ENCODE measurements at regions not wholly inside any gene's neighbourhood (a gene's known extent, or its start where the extent isn't known, plus 50 kb on each side); places are given as distances from the start of the nearest gene placed in this dataset.

- TF ChIP-seq POLR2A (IDR thresholded peaks at IDR 0.05), result no peak
- TF ChIP-seq, protein P1, sequence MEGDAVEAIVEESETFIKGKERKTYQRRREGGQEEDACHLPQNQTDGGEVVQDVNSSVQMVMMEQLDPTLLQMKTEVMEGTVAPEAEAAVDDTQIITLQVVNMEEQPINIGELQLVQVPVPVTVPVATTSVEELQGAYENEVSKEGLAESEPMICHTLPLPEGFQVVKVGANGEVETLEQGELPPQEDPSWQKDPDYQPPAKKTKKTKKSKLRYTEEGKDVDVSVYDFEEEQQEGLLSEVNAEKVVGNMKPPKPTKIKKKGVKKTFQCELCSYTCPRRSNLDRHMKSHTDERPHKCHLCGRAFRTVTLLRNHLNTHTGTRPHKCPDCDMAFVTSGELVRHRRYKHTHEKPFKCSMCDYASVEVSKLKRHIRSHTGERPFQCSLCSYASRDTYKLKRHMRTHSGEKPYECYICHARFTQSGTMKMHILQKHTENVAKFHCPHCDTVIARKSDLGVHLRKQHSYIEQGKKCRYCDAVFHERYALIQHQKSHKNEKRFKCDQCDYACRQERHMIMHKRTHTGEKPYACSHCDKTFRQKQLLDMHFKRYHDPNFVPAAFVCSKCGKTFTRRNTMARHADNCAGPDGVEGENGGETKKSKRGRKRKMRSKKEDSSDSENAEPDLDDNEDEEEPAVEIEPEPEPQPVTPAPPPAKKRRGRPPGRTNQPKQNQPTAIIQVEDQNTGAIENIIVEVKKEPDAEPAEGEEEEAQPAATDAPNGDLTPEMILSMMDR (IDR thresholded peaks at IDR 0.05), result no peak
Observed at GRCh38 chr18:40367576-40367975, 1587.5 kb upstream of the PIK3C3 start.
